ENCODE measurements at regions not wholly inside any gene's neighbourhood (a gene's known extent, or its start where the extent isn't known, plus 50 kb on each side); places are given as distances from the start of the nearest gene placed in this dataset.

DNA sequence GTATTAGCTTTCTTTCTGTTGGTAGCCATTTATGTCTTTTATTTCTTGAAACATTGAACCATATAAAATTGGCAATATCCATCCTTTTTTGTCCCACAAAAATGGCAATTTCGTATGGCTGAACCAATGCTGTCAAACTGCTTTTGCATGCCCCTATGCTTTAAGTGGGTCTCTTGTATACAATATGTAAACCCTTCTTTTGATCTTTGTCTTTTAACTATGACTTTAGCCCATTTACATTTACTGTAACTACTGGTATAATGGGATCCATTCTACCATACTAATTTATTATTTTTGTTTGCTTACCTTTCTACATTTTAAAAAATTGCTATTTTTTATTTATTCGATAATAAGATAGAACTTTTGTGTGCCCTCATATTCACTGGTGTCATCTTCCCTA lies 93.4 kb downstream of the TENT4A start:
- intact Hi-C loops (cut with DNase I) = no loop called here
- DNase-seq = no peak
- ATAC-seq (ENCODE audit: poor library complexity) = no peak

DNA sequence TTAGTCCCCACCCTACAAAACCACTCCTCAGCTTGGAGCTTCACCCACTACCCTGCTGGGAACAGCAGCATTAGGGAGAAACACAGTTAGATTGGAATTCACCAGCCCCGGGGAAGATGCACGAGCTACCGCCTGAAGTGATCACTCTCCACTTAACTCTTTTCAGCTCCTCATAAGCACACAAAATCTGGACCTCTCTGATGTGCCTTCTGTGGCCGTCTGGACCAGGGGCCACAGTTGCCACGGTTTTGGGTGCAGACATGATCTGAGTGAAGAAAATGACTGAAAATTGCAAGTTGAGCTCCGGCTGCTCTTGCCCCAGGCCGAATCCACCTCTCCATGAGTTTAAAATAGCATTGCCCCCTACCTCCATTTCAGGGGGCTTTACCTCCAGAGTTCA lies 95.2 kb downstream of the TENT4A start:
- ATAC-seq (ENCODE audit: poor library complexity) (no peak), DNase-seq (no peak)
- intact Hi-C loops (cut with DNase I) = no loop called here

- intact Hi-C loops (cut with DNase I) = no loop called here
- DNase-seq (no peak), ATAC-seq (ENCODE audit: poor library complexity) (no peak)
Measured at GRCh38 chr5:6810641-6811405, 97.6 kb downstream of the TENT4A start.

- intact Hi-C loops (cut with DNase I) = no loop called here
- DNase-seq = no peak
- no peak for ATAC-seq (ENCODE audit: poor library complexity)
Measured at GRCh38 chr5:6812091-6812490, 98.9 kb downstream of the TENT4A start.

GRCh38 chr5:6812800-6813731 lies 99.8 kb downstream of the TENT4A start:
- DNase-seq (no peak), ATAC-seq (ENCODE audit: poor library complexity) (peak; percentile 62)
- intact Hi-C loops (cut with DNase I) = no loop called here

DNA sequence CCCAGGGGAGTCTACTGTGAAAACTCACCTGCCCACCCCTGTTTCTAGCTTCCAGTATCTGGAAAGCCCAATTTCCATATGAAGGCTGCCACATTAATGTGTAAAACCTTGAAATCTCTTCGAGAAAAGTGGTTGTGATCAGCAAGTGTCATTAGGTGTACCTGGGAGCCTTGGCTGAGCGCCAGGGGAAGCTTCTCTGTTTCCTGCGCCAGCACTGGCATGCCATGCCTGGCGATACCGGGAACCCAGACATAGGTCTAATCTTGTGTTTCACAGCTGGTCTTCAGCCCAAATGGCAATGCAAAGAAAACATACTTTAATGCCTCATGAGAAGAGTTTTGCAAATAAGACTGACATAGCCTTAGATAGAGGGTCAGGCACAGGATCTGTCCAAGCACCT lies 101.6 kb downstream of the TENT4A start:
- intact Hi-C loops (cut with DNase I) = no loop called here
- no peak for DNase-seq
- no peak for ATAC-seq (ENCODE audit: poor library complexity)

GRCh38 chr5:6818594-6819511 lies 105.6 kb downstream of the TENT4A start:
- ATAC-seq (ENCODE audit: poor library complexity) (no peak), DNase-seq (no peak)
- intact Hi-C loops (cut with DNase I) = no loop called here

DNA sequence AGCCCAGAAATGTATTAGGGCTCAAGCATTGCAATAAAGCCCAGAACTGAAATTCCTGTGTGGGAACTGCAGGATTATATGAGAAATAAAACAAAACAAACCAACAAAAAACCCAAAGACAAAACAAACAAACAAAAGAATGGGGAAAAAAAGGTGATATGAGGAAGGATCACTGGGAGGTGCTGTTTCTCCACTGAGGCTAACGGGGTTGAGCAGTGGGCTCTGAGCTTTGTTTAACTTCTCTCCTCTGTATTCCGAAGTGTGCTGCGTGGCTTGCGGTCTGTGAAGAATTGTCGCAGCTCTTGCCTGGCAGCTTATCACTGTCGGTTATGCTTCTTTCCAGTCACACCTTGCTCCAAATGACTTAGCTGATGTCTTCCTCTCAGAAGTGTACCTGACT lies 106.3 kb downstream of the TENT4A start:
- ATAC-seq (ENCODE audit: poor library complexity) = no peak
- DNase-seq = no peak
- intact Hi-C loops (cut with DNase I) = no loop called here

GRCh38 chr5:6820851-6821479 lies 107.7 kb downstream of the TENT4A start:
- intact Hi-C loops (cut with DNase I) = no loop called here
- ATAC-seq (ENCODE audit: poor library complexity) = no peak
- no peak for DNase-seq

GRCh38 chr5:6822068-6822467 lies 108.8 kb downstream of the TENT4A start:
- ATAC-seq (ENCODE audit: poor library complexity) (no peak), DNase-seq (no peak)
- intact Hi-C loops (cut with DNase I) = no loop called here

DNA sequence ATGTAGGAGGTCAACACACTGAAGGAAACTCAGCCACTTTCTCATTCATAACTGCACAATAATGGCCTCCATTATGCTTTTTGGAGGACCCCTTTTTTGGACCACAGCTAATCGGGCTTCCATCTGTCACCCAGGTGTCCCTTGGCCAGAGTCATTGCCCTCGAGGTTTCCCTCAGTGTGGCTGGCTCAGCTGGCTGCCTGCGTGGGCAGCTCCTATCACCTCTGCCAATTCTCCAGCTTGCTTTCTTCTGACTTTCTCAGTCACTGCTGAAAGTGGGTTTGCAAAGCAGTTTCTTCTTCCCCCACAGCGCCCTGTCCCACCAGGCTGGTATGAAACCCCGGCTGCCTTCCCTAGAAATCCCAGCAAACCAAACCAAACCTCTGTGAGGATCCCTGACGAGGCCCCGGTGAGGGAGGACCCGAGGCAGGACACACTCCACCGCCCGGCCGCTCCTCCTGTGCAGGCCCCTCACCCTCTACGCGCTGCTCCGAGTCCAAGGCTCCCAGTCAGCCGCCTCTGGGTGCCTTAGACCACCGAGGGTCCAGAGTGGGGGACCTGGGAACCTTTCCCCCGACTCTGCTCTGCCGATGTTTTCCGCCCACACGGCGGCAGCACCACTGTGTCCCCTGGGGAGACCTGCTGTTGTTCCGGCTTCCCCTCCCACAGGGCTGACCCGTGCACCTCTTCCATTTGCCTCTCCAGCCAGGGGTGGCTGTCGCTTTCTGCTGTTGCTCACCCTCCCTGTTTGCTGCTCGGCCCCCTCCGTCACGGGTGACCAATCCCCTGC lies 109.5 kb downstream of the TENT4A start:
- DNase-seq = no peak
- no peak for ATAC-seq (ENCODE audit: poor library complexity)
- intact Hi-C loops (cut with DNase I) = no loop called here

DNA sequence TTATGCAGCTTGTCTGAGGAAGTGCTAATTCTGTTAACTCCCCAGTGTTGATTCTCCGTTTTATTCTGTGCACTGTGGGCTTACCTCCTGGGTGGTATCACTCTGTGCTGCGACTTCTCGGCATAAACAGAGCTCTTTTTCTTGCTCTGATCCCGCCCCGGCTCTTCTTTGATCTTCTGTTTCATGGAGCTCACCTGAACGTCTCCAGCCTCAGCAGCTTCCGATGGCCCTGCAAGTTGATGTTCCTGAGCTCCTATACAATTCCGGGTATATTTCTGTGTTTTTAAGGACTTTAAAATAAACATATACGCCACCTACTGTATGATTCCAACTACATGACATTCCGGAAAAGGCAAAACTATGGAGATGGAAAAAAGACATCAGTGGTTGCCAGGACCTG lies 110.8 kb downstream of the TENT4A start:
- no peak for ATAC-seq (ENCODE audit: poor library complexity)
- intact Hi-C loops (cut with DNase I) = no loop called here

GRCh38 chr5:6825678-6826244 lies 112.5 kb downstream of the TENT4A start:
- ATAC-seq (ENCODE audit: poor library complexity) (no peak), DNase-seq (no peak)
- intact Hi-C loops (cut with DNase I) = no loop called here

More for the DNA sequence above, 110.8 kb downstream of the TENT4A start:
- no peak for DNase-seq

GRCh38 chr5:6826756-6827155 lies 113.5 kb downstream of the TENT4A start:
- intact Hi-C loops (cut with DNase I) = no loop called here
- DNase-seq = no peak
- ATAC-seq (ENCODE audit: poor library complexity) = no peak

- ATAC-seq (ENCODE audit: poor library complexity) = no peak
- DNase-seq = no peak
- intact Hi-C loops (cut with DNase I) = no loop called here
Measured at GRCh38 chr5:6827526-6828219, 114.4 kb downstream of the TENT4A start.

DNA sequence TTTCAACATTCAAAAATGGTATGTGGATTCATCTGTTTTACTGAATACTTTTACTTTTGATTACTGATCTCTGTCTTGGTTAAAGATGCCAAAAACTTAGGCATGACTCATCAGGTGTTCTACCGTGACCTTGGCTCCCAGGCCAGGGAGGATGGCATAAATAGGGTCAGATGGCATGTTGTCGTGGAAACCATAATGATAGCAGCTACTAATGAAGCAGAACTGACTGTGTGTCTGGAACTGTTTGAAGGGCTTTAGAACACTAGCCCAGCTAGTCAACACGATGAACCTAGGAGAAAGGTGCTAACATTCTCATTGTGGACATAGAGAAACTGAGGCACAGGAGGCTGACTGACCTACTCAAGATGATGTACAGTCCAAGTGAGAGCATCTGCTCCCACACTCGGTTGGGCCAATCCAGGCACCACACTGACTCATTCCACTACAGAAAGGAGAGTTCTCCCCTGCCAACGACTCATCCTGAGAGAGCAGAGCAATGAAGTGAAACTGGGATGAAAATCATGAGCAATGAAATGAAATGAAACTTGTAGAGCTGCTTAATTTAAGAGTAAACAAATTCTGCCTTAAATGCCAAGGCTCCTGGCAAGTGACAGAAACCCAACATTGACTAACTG lies 116.0 kb downstream of the TENT4A start:
- no peak for DNase-seq
- intact Hi-C loops (cut with DNase I) = no loop called here
- ATAC-seq (ENCODE audit: poor library complexity) = no peak

Measured in Right ventricle myocardium superior (tissue), 1 donor.